NT2/D1 (cell line): ENCODE measurements at regions not wholly inside any gene's neighbourhood (a gene's known extent, or its start where the extent isn't known, plus 50 kb on each side); places are given as distances from the start of the nearest gene placed in this dataset.

Experiments
- DNase-seq: peaks from one replicate; pipeline ENCODE4 v3.0.0-alpha.2; 2011; ENCODE audit warnings: low read depth, low spot score
- H3K27me3 ChIP-seq: 2 replicates; pipeline ENCODE4 v1.6.0; 2011; ENCODE audit warnings: mild to moderate bottlenecking; ENCODE audit not compliant: insufficient read length, insufficient read depth
- H3K36me3 ChIP-seq: 2 replicates; pipeline ENCODE4 v1.6.1; 2011; ENCODE audit warnings: mild to moderate bottlenecking, low read length, mixed read lengths; ENCODE audit not compliant: insufficient read depth, insufficient read length
- H3K4me1 ChIP-seq: 2 replicates; pipeline ENCODE4 v1.5.1; 2011; ENCODE audit not compliant: insufficient read depth, insufficient read length
- H3K4me3 ChIP-seq: 2 replicates; pipeline ENCODE4 v1.5.1; 2011; ENCODE audit warnings: low read depth; ENCODE audit not compliant: insufficient read length
- H3K9ac ChIP-seq: 2 replicates; pipeline ENCODE4 v1.6.0; 2011; ENCODE audit warnings: low read depth; ENCODE audit not compliant: insufficient read length
- H3K9me3 ChIP-seq: 2 replicates; pipeline ENCODE4 v1.5.1; 2011; ENCODE audit warnings: mild to moderate bottlenecking, low read length; ENCODE audit not compliant: insufficient read depth
- SUZ12 ChIP-seq: IDR thresholded peaks from 2 replicates; pipeline ENCODE4 v1.6.1; 2011; ENCODE audit not compliant: insufficient read length, insufficient read depth; ENCODE audit errors: extremely low read depth
- YY1 ChIP-seq: IDR thresholded peaks from 2 replicates; pipeline ENCODE4 v1.6.1; 2011; ENCODE audit not compliant: insufficient read length, insufficient read depth
- ZNF274 ChIP-seq: IDR thresholded peaks from 2 replicates; pipeline ENCODE4 v1.6.1; 2011; ENCODE audit warnings: mild to moderate bottlenecking, low read depth, low read length

DNA sequence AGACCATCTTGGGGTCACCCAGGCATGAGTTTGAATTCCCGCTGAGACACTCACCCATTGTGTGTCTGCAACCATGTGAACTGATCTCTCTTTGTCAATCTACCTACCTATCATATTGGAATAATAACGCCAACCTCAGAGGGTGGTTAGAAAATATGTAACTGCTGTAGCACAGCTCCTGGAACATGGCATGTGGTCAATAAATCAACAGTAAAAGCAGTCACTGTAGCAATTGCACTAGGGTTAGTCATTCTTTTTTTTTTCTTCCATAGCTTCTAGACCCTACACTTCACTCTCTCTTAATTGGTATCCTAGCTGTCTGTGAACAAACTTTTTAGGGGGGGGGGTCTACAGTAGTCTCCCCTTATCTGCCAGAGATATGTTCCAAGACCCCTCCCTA, 64.2 kb upstream of the SLCO2A1 start:
- Histone ChIP-seq H3K9me3 (no peaks in the 10 kb centered on the region), H3K9ac (no peak overlapping the region), H3K4me3 (no peak overlapping the region), H3K27me3 (no peaks in the 10 kb centered on the region), H3K4me1 (no peaks in the 10 kb centered on the region), H3K36me3 (no peaks in the 10 kb centered on the region)
- DNase-seq, result no peak
- TF ChIP-seq SUZ12 (no peak), ZNF274 (no peak), YY1 (no peak)

DNA sequence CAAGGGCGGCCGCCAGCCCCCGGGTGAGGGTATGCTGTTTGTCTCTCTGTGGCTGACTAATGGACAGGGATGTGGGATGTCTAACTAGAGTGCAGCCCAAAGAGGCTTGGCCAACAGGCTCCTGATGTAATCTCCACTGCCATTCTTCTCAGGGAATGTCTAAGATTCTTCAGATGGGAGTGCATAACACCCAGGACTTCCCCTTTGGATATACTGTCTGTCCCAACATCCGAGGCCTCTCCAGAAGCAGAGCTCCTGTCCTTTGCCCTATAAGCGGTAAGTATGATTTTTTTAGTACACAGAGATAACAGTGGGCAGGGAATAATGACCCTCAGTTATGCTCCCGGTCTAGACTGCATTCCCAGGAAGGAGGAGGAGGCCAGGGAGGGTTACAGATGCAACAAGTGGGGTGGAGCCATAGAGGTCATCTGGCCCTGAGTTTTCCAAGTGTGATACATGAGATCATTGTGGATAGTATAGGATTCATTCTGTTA, 62.5 kb upstream of the SLCO2A1 start:
- H3K27me3 ChIP-seq, result no peaks in the 10 kb centered on the region
- H3K9ac ChIP-seq, result no peak overlapping the region
- no peaks in the 10 kb centered on the region for H3K36me3 ChIP-seq
- peaks cover 5% of the 10 kb centered on the region; the same call in 1 of the 2 replicates for H3K9me3 ChIP-seq
- H3K4me1 ChIP-seq, result no peaks in the 10 kb centered on the region
- TF ChIP-seq YY1 (no peak), SUZ12 (no peak), ZNF274 (no peak)
- no peak for DNase-seq
- no peak overlapping the region for H3K4me3 ChIP-seq

DNA sequence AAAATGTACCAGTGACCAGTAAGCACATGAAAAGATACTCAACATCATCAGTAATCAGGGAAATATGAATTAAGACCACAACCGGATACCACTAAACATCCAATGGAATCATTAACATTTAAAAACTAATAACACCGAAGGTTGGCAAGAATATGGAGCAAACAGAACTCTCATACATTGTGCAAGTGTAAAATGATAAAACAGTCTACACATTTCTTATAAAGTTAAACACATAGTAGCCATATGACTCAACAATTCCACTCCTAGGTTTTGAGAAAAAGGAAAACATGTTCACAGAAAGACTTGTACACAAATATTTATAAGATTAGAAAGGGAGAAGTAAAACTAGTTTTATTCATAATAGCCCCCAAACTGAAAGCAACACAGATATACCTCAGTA, 60.3 kb upstream of the SLCO2A1 start:
- Histone ChIP-seq H3K4me1 (no peaks in the 10 kb centered on the region), H3K9me3 (peaks cover 5% of the 10 kb centered on the region; the same call in 1 of the 2 replicates), H3K36me3 (no peaks in the 10 kb centered on the region), H3K9ac (no peak overlapping the region), H3K27me3 (no peaks in the 10 kb centered on the region), H3K4me3 (no peak overlapping the region)
- DNase-seq, result no peak
- TF ChIP-seq YY1 (no peak), SUZ12 (no peak), ZNF274 (no peak)

DNA sequence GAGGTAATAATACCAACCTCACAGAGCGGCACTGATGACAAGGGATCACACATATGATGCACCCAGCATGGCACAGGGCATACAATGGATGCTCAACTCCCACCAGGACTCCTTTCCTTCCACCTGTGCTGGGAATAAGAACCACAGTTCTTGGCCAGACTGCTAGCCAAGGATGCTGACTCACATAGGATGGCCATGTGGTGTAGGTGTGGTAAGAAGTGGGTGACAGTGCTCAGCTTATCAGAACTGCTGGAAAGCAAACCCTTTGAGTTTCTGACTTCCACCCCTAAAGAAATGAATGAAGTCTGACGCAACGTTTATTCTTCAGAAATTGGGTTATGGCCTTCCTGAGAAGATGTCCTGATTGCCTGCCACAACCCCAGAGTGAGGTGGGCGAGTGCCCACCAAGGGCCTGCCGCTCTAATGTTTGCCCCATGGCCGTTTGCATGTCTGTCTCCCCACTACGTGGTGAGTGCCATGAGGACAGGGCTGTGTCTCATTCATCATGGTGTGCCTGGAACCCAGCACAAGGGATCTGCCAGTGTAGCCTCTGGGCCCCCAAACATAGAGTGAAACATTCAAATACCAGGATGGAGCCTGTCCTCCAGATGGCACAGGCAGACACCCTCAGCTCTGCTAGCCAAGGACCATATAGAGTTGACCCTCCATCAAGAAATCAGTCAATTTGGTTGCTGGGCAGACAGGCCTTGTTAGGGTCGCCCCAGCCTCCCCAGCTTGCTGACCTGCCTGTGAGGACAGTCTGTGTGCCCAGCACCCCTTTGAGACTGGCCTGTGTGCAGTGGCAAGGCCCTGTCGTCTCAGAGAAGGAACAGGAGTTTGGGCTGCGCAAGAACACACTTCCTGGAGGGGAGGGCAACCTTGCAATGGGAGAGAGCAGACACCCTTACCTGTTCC, 57.6 kb upstream of the SLCO2A1 start:
- H3K4me3 ChIP-seq, result no peak overlapping the region
- no peak for DNase-seq
- H3K36me3 ChIP-seq, result no peaks in the 10 kb centered on the region
- no peaks in the 10 kb centered on the region for H3K4me1 ChIP-seq
- H3K9ac ChIP-seq, result no peak overlapping the region
- H3K9me3 ChIP-seq, result peaks cover 5% of the 10 kb centered on the region; the same call in 1 of the 2 replicates
- no peaks in the 10 kb centered on the region for H3K27me3 ChIP-seq
- TF ChIP-seq SUZ12, result no peak
- no peak for TF ChIP-seq YY1
- no peak for TF ChIP-seq ZNF274

DNA sequence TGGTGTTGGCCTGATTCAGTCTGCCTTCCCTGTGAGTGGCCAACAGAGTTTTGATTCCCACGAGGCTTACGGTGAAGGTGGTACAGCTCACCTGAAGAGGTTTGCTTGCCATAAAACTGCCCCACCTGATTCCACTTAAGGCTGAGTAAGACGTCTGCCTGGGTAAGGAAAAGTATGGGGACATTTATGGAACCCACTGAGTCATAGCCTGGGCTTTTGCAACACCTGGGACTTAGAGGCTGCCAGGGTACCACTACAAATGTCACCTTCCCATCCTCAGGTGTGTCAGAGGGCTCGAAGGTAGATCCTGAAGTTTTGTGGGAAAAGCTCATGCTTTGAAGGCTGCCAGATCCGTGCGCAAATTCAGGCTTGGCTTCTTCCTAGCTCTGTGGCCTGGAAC, 56.9 kb upstream of the SLCO2A1 start:
- Histone ChIP-seq H3K9ac (no peak overlapping the region), H3K9me3 (peaks cover 10% of the 10 kb centered on the region; the same call in 1 of the 2 replicates), H3K27me3 (no peaks in the 10 kb centered on the region), H3K4me3 (no peak overlapping the region), H3K4me1 (no peaks in the 10 kb centered on the region), H3K36me3 (no peaks in the 10 kb centered on the region)
- TF ChIP-seq YY1, result no peak
- DNase-seq, result no peak

DNA sequence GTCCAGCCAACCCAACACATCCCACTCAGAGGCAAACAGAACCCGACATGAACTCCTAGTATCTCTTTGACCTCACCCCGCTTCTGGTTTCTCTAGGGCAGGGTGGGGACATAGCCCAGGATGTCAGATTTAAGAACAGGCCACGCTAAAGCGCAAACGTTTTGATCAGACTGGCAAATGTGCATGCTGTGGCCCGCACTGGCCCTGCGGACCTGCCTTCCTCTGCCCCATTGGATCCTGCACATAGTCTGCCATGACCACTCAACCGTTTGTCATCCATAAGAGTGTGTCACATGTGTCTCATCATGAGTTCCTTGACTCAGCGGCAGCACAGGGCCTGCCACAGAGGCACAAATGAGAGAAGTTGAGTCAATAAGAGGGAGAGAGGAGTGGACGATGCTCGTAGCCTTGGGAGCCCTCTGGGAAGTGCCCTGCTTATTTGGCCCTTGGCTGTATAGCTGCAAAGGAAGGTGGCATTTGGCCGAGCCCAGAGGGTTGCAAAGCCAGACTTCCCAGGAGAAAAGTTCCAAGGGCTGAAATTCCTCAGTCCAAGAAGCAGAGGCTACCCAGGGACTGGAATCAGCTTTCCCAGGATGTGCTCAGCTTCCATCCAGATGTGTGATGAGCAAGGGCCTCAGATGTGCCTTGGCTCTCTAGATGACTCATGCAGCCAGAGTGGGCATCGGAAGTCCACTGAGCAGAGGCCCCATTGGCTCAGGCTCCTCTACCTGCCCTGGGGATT, 55.5 kb upstream of the SLCO2A1 start:
- no peaks in the 10 kb centered on the region for H3K27me3 ChIP-seq
- no peak for DNase-seq
- H3K4me3 ChIP-seq, result no peak overlapping the region
- H3K36me3 ChIP-seq, result no peaks in the 10 kb centered on the region
- H3K9me3 ChIP-seq, result peaks cover 23% of the 10 kb centered on the region
- no peak overlapping the region for H3K9ac ChIP-seq
- H3K4me1 ChIP-seq, result no peaks in the 10 kb centered on the region
- TF ChIP-seq YY1, result no peak
- TF ChIP-seq SUZ12, result no peak
- no peak for TF ChIP-seq ZNF274

DNA sequence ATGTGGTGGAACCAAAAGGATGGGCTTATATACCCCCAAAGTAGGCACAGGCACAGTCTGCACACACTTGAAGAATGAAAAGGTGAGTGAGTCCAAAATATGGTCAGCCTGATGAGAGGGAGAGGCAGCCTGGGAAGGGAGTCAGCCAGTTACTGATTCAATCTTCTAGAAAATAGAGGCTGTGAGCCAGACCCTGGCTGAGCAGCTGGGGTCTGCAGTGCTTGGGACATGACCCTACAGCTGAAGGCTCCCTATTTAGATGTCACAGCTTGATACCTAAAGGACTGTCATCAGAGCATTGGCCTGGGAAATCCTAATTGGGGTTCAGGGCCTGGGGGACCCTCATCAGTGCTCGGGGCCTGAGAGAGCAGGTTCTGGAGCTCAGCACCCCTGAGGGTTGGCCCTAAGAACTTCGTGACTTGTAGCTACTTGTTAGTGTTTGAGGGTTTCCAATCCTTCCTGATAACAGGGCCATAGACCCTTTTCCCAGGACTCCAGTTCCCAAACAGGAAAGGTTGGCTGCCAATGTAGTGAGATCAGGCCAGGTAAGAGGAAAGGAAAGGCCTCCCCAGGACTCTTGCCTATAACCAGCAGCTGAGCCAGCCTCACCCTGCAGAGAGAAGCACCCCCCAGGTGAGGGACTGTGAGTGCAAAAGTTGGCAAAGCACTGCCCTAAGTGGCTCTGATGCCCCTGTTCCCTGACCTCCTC, 54.7 kb upstream of the SLCO2A1 start:
- DNase-seq, result no peak
- no peaks in the 10 kb centered on the region for H3K27me3 ChIP-seq
- no peak overlapping the region for H3K4me3 ChIP-seq
- TF ChIP-seq YY1 (no peak), ZNF274 (no peak), SUZ12 (no peak)
- no peaks in the 10 kb centered on the region for H3K36me3 ChIP-seq
- no peaks in the 10 kb centered on the region for H3K4me1 ChIP-seq
- H3K9ac ChIP-seq, result no peak overlapping the region
- peaks cover 30% of the 10 kb centered on the region for H3K9me3 ChIP-seq
